ENCODE measurements at regions not wholly inside any gene's neighbourhood (a gene's known extent, or its start where the extent isn't known, plus 50 kb on each side); places are given as distances from the start of the nearest gene placed in this dataset.
"Not testable (repeated sequence)": the region's sequence is repeated elsewhere in the genome, so short reads cannot be mapped to it uniquely, and the experiment has no call there.

GRCh38 chr18:41058351-41059125 lies 896.5 kb upstream of the PIK3C3 start:
- DNase-seq (ENCODE audit: low read depth in 2 of 2): no peak

GRCh38 chr18:41052625-41053024 lies 902.4 kb upstream of the PIK3C3 start:
- no peak for DNase-seq (ENCODE audit: low read depth in 2 of 2)

- not testable (repeated sequence) for DNase-seq (ENCODE audit: low read depth in 2 of 2)
Measured at GRCh38 chr18:41046250-41046649, 908.8 kb upstream of the PIK3C3 start.

- DNase-seq (ENCODE audit: low read depth in 2 of 2): no peak
Measured at GRCh38 chr18:41043876-41044275, 911.2 kb upstream of the PIK3C3 start.

- no peak for DNase-seq (ENCODE audit: low read depth in 2 of 2)
Measured at GRCh38 chr18:41042866-41043265, 912.2 kb upstream of the PIK3C3 start.

- no peak for DNase-seq (ENCODE audit: low read depth in 2 of 2)
Measured at GRCh38 chr18:41038071-41038470, 917.0 kb upstream of the PIK3C3 start.

- DNase-seq (ENCODE audit: low read depth in 2 of 2): no peak
Measured at GRCh38 chr18:41036346-41036745, 918.7 kb upstream of the PIK3C3 start.

GRCh38 chr18:41034413-41034812 lies 920.6 kb upstream of the PIK3C3 start:
- DNase-seq (ENCODE audit: low read depth in 2 of 2): no peak

GRCh38 chr18:41025666-41026065 lies 929.4 kb upstream of the PIK3C3 start:
- no peak for DNase-seq (ENCODE audit: low read depth in 2 of 2)

GRCh38 chr18:41024792-41025191 lies 930.2 kb upstream of the PIK3C3 start:
- no peak for DNase-seq (ENCODE audit: low read depth in 2 of 2)

- no peak for DNase-seq (ENCODE audit: low read depth in 2 of 2)
Measured at GRCh38 chr18:41022484-41022883, 932.5 kb upstream of the PIK3C3 start.

GRCh38 chr18:41021089-41021488 lies 933.9 kb upstream of the PIK3C3 start:
- DNase-seq (ENCODE audit: low read depth in 2 of 2): no peak

- DNase-seq (ENCODE audit: low read depth in 2 of 2): no peak
Measured at GRCh38 chr18:41012194-41012593, 942.8 kb upstream of the PIK3C3 start.

GRCh38 chr18:41009926-41010325 lies 945.1 kb upstream of the PIK3C3 start:
- no peak for DNase-seq (ENCODE audit: low read depth in 2 of 2)

GRCh38 chr18:41004324-41004723 lies 950.7 kb upstream of the PIK3C3 start:
- DNase-seq (ENCODE audit: low read depth in 2 of 2): no peak

- no peak for DNase-seq (ENCODE audit: low read depth in 2 of 2)
Measured at GRCh38 chr18:40995529-40995928, 959.5 kb upstream of the PIK3C3 start.

GRCh38 chr18:40993363-40993762 lies 961.7 kb upstream of the PIK3C3 start:
- no peak for DNase-seq (ENCODE audit: low read depth in 2 of 2)

- no peak for DNase-seq (ENCODE audit: low read depth in 2 of 2)
Measured at GRCh38 chr18:40987581-40987980, 967.5 kb upstream of the PIK3C3 start.

GRCh38 chr18:40985436-40985835 lies 969.6 kb upstream of the PIK3C3 start:
- DNase-seq (ENCODE audit: low read depth in 2 of 2): no peak

- DNase-seq (ENCODE audit: low read depth in 2 of 2): no peak
Measured at GRCh38 chr18:40984856-40985255, 970.2 kb upstream of the PIK3C3 start.

- no peak for DNase-seq (ENCODE audit: low read depth in 2 of 2)
Measured at GRCh38 chr18:40983835-40984234, 971.2 kb upstream of the PIK3C3 start.

GRCh38 chr18:40980171-40980570 lies 974.9 kb upstream of the PIK3C3 start:
- DNase-seq (ENCODE audit: low read depth in 2 of 2): no peak

GRCh38 chr18:40976050-40976449 lies 979.0 kb upstream of the PIK3C3 start:
- DNase-seq (ENCODE audit: low read depth in 2 of 2): no peak

- no peak for DNase-seq (ENCODE audit: low read depth in 2 of 2)
Measured at GRCh38 chr18:40974448-40974847, 980.6 kb upstream of the PIK3C3 start.
